Fibroblast of skin of right biceps (primary cell): ENCODE measurements at regions not wholly inside any gene's neighbourhood (a gene's known extent, or its start where the extent isn't known, plus 50 kb on each side); places are given as distances from the start of the nearest gene placed in this dataset.

Experiments used
- DNase-seq: peaks from one replicate; pipeline ENCODE4 v3.0.0-alpha.2; 2013

DNA sequence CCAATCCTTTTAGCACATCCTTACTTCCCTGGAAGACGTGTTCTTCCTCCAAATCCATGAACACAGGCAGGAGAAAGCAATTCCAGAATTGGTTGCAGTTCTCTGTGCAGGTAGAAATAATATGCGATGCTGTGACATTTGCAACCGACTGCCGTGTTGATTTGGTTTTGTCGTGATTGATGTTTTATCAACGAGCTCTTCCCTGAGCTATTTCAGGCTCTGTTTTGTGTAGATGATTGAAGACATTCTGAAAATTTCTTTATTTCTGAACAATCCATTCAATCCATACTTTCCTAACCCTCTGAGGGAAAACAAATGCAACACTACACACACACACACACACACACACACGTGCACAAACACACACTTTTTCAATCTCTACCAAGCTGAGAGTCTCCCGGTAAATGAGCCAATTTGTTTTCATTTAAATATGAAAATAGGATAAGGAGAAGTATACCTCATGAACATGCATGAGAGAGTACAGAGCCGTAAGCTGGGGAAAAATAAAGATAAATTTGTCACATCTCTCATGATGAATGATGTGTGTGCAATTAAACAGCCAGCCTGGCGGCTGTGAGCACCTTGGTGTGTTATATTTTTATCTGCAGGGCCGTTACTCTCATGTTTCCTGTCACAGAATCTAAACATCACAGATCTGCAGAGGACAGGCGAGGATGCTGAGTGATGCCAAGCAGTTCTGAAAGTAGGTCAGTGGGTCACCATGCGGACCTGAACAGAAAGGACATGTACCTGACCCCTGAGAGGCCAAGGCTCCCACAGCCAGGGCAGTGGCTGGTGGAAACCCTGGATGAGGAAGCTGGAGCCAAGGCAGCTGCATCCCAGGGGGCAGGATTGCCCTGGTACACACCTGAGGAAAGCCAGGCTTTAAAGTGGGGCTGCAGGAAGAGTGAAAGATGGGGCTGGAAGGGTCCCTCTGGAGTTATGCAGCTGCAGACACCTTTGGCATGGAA lies 64.8 kb downstream of the PDCL3 start:
- no peak for DNase-seq

DNA sequence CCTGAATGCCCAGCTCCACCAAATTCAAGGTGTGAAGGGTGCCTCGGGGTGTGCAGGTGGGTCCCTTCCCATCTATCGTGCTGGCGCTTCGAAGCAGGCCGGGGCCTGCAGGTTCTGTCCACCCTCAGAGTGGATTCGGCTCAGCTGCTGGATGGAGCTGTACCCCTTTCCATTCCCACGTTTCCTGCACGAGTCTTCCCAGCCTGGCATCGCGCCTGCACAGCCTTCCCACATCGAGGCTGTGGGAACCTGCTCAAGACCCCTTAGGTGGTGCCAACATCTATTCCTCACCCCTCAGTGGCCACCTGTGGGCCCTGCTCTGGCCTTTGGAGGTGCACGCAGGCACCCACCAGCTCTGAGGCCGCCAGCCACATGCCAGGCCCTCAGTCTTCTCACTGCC lies 65.7 kb downstream of the PDCL3 start:
- DNase-seq, result no peak

DNA sequence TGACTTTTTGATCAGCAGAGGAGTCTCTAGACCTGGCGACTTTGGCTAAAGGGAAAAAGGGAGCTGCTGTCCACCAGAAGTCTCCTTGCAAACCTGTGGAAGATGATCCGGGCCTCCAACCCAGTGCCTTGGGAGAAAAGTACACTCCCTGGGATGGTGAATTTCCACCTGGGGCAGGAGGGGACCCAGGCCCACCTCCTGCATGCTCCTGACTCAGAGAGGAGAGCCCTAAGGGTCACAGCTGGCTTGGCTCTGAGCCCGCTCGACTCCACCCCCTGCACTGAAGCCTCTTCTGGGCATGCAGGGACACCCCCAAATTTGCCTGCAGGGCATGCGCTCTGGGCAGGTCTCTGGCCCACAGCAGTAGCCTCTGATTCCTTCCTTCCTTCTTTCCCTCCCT lies 66.5 kb downstream of the PDCL3 start:
- DNase-seq, result no peak

DNA sequence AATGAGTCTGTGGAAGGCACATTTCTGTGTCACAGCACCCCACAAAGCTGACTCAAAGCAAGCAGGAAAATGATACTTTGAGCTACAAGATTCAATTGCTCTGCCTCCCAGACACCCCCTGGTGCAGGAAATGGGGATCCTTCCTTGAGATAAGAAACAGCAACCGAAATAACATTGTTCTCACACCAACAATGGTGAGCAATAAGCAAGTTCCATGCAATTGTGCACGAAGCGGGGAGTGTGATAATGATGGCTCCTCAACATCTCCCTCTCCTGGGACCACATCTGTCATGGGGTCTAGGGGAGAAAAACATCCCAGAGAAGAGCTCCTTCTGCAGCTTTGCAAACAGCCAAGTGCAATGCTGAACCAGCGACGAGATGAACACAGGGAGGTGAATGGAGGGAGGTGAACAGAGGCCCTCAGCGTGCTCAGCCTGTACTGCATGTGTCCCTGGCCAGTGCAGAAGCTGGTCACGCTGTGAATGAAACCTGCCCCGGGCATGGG lies 67.7 kb downstream of the PDCL3 start:
- DNase-seq, result no peak

DNA sequence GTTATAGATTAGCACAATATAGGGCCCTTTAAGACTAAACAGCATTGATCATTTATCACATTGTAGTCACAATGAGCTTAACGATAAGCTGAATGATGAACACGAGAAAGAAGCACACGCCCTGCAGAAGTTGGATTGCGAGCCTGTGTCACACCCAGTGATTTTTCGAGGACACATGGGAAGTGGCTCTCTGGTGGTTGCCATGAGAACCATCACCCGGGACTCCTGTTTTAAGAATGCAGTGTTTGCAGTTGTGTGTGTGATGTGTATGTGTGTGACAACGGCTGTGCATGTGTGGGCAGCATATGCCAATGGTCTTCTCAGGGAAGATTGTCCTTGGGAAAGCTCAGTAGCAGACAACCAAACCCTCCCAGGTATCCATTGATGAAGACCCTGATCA lies 69.2 kb downstream of the PDCL3 start:
- no peak for DNase-seq

DNA sequence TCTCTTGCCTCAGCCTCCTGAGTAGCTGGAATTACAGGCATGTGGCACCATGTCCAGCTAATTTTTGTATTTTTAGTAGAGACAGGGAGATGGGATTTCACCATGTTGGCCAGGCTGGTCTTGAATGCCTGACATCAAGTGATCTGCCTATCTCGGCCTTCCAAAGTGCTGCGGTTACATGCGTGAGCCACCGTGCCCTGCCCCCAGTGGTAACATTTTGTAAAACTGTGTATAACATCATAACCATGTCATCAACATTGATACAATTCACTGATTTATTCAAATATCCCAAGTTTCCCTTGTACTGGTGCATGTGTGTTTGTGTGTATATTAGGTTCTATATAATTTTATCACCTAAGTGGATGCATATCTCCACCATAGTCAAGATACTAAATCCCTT lies 70.0 kb downstream of the PDCL3 start:
- no peak for DNase-seq

DNA sequence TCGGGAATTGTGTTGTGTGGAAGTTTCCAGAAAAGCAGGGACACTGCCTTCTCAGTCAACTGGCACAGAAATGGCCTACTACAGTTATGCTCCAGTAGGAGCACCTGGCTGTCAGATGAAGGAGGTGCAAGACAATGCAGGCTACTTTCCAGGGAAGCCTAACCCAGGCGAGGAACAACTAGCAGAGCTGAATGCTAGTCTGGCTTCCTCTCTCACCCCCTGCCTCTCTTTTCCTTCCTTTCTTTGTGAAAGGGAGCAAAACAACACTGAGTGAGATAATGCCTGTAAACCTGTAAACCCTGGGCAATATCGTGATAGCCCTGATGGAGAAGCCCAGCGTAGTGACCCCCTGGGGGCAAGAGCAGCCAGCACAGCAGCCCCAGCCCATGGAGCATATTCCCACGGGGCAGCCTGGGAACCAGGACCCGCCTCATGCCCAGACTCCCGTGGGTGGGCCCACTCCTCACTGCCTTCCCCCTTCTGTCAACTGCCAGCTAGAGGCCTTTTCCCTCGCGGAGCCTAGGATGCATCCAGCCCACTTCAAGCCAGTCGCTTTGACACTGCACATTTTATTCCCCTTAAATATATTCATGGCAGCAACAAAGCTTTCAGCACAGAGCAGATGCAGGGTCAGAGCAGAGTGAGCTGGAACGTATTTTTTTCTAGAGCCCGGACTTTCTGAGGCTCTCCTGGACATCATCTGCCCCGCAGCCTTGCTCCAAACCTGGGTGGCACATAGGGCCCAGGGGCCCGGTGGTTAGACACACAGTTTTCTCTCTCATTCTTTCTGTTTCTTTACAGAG lies 77.0 kb downstream of the PDCL3 start:
- no peak for DNase-seq

DNA sequence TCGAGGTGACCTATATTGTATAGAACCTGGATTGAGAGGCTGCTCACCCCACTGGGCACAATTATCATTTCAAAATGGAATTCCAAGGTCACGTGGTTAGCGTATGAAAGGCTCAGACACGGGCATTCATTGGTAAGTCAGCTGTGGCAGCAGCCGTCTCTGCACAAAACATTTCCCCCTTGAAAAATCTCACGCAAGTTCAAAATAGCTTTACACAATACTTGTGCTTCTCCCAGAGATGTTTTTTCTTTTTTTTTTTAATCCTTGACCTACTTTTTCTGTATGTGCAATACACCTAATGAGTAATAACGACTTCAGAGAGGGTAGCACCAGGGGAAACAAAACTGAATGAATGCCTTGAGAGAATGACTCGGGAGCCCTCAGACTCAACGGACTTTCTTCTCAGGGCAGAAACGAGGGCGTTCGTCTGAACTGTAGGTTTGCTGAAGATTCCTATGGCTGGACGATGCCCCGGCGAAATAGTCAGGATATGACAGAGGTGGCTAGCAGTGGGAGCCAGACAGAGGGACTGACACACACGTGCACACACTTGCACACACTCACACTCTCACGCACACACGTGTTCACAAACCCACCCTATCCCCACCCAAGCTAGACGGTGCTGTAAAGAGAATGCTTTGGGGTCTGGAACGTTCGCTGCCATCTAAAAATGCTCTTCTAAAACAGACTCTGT lies 77.8 kb downstream of the PDCL3 start:
- DNase-seq, result peak; percentile 12

DNA sequence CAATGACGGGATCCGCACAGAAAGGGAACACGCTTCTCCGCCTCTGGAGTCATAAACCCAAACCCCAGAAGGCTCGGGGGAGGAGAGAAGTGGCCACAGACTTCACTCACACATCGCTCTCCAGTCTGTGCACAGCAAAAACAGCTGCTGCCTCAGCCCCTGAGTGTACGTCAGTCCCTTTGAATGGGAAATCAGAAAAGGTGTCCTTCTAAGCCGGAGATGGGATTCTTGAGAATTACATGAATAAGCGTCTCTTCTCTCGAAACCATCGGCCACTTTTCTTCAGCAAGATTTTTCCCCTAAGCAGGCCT lies 78.3 kb downstream of the PDCL3 start:
- DNase-seq, result no peak

DNA sequence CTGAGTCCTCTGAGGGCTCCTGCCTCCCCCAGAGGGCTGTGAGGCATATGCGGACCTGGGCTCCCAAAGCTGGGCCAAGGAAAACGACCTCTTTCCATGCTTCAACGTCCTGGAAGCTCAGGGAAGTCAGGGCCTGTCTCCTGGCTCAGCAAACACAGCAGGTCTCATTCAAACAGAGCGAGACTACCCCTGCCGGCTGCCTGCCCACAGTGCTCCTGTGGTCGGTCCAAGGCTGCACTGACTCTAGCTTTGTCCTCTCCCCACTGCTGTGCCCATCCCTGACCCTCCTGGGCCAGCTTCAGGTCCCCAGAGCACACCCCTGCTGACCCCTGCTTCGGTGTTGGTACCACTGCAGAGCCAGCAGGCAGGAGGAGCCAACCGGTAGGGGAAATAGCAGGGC lies 79.6 kb downstream of the PDCL3 start:
- no peak for DNase-seq

DNA sequence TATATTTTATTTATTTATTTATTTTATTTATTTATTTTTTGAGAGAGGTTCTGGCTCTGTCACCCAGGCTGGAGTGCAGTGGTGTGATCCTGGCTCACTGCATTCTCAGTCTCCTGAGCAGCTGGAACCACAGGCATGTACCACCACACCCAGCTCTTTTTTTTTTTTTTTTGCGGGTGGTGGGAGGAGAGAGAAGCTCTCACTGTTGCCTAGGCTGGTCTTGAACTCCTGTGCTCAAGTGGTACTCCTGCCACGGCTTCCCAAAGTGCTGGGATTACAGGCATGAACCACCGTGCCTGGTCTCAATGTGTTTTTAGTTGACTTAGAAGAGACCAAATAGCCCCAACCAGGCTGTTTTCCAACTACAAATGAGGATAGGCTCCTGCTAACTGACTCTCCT lies 80.7 kb downstream of the PDCL3 start:
- DNase-seq, result no peak

DNA sequence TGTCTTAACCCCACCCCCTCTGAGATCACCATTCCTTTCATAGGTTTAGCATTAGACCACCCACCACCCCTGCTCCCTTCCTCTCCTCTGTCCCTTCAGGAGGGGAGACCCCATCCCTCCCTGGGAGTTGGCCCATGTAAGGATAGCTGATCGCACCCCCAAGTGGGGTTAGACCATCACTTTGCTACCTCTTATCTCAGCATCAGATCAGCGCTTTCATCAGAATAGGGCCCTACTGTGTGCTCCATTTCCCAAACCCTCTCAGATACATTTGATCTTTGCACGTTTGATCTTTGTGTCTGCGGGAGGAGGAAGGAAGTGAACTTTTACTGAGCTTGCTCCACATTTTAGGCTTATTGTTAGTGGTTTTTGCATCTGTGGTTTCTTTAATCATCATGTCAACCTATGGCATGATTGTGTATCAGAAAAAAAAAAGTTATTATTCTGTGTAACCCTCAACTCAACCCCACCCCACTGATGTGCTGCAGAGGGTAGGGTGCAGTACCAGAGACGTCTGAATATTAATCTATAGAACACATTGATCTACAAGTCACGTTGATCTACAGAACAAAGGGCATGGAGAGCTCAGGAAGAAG lies 81.2 kb downstream of the PDCL3 start:
- no peak for DNase-seq

DNA sequence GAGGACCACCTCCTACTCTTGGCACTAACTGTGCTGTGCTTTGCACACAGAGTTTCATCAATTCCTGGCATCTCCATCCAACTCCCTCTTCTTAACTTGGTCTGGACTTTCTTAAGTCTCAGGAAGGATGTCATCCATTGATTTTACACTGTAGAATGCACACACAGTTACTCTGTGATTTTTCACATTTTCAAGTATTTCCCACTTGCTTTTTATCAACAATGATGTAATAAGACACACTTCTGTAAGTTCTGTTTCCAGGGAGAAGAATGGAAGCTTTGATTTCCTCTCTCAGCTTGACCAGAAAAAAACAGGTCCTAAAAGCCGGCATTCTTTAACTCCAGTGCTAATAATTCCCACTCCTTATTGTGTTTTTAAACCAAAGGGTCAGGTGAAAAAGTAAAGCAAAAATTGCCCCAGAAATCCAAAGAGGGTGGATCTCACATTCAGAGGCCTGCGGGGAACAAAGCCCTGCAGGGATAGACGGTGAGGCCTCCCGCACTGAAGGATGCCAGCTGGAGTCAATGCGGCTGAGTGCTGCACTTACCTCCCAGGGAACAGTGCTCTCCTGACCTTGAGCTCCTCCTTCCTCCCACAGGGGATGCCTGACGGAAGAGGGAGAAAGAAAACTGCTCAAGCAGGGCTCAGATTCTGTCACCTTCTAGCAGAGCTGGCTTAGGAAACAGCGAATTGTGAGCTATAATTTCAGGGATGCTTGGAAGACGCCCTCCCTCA lies 83.1 kb downstream of the PDCL3 start:
- DNase-seq, result no peak

DNA sequence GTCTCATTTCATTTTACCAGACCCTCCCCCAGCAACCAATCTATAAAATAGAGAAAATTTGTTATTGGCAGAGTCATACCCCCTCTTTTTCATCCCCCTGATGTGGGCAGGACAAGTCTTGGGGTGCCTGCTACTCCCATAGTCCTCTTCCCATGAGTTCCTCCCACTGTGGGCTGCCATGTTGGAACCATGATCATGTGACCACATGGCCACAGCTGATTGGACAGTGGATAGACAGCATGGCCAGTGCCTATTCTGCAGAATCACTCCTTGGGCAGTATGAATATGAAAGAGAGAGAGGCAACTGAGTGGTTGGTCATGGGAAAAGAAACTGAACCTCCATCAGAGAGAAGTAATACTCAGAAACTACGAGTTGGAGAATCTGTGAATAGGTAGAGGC lies 84.9 kb downstream of the PDCL3 start:
- DNase-seq, result no peak

DNA sequence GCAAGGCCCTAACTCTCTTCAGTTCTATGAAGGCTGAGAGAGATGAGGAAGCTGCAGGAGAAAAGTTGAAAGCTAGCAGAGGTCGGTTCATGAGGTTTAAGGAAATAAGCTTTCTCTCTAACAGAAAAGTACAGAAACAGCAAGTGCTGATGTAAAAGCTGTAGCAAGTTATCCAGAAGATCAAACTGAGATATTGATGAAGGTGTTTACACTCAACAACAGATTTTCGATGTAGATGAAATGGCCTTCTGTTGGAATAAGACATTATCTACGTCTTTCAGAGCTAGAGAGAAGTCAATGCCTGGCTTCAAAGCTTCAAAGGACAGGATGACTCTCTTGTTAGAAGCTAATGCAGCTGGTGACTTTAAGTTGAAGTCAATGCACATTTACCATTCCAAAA lies 87.4 kb downstream of the PDCL3 start:
- DNase-seq, result no peak

DNA sequence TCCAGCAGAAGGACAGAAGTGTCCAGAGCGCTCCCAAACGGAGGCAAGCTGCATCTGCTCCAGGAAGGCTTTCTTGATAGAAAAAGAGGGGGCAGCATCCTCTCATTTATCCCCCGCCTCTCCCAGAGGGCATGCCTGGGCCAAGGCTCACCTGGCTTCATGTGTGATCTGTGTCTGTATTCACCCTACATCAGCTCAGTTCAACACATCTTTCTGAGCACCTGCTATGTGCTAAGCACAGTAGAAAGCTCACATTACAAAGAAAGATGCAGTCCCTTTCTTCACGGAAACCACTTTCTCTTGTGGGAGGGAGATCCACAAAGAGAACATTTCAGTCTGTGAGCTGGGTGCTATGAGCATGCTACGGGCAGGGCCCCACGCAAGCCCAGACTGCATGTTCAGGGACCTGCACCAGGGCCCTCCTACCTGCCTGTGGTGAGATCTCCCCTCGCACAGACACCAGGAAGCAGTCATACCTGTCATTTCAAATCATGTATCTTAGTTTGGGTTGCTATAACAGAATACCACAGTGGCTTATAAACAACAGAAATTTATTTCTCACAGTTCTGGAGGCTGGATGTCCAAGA lies 90.7 kb downstream of the PDCL3 start:
- DNase-seq, result no peak

DNA sequence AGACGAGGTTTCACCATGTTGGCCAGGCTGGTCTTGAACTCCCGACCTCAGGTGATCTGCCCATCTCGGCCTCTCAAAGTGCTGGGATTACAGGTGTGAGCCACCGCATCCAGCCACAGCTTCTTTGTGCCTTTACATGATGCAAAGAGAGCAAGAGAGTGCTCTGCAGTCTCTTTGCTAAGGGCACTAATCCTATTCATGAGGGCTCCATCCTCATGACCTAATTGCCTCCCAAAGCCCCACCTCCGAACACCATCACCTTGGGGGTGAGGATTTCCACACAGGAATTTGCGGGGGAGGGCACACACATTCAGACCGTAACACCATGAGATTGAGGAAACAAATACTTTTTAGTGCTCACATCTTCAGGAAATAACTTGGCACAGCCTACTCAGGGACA lies 91.8 kb downstream of the PDCL3 start:
- DNase-seq, result no peak

DNA sequence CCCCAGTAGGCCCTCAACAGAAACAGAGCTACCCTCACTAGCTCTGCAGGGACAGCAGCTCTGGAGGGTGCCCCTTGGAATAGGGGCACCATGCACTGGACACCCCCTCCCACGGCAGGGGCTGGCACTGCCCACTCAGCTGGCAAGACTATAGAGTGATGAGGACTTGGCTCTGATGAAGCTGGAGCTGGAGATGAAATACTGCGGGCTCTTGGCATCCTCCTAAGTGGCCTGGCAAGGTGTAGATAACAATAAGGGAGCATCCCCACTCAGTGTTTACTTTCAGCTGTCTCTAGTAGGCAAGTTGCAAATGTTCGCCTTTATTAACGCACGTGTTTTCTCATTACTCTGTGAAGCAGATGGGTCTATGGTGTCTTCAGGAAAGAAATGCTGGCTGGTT lies 92.7 kb downstream of the PDCL3 start:
- no peak for DNase-seq

DNA sequence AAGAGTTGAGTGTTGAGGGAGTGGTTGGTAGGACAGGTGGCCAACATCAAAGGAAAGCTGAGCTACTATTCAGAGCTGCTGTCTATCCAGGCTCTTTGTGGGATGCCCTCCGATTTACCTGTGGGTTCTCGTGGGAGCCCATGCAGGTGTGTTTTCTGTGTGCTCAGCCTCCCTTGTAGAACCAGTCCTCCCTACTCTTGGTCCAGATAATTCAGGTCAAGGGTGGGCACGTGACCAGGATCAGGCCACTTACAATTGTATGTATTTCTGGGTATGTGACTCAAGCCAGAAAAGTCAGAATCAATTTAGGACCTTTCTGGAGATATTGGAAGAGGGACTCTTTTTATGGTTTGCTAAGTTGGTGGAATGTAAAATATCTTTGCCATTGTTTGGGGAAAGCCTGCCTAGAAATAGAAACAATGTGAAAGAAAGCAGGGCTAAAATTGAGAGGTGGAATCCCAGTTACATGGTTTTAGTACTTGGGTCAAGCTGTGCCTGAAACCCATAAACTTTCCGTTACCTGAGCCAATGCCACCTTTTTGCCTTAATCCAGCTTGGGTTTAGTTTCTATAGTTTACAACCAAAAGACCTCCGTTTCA lies 93.2 kb downstream of the PDCL3 start:
- DNase-seq, result no peak

DNA sequence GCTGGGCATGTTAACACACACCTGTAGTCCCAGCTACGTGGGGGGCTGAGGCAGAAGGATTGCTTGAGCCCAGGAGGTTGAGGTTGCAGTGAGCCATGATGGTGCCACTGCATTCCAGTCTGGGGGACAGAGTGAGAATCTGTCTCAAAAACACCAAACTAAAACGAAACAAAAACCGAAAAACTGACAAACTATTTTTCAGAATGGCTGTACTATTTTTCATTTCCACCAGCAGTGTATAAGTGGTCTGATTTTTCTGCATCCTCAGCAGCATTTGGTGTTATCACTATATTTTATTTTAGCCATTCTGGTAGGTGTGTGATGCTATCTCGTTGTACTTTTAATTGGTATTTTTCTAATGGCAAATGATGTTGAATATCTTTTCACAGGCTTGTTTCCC lies 95.2 kb downstream of the PDCL3 start:
- DNase-seq, result no peak

DNA sequence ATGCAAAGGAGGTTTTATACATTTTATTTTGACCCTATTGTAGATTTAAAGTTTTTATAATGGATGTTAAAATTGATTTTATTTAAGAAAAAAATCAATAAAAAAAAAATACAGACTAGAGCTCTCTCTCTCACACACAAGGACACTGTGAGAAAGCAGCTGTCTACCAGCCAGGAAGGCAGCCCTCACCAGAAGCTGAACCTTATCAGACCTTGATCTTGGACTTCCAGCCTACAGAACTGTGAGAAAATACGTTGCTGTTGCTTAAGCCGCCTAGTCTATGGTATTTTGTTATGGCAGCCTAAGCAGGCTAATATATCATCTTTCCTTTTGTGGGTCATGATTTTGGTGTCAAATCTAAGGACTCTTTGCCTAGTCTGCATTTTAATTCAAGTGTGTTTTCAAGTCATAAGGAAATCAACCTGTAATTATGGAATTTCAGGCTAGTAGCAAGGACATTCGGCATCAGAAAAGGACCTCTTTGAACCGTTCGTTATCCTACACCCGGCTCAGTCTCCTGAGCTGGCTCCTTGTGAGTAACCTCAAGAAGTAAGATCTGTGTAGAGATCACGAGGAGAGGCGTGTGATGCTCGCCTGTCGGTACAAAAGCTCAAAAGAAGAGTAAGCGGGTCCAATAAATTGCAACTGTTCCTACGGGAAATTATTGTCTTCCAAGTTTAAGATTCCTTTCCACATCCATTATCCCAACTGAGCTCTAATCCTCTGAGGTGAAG lies 98.2 kb downstream of the PDCL3 start:
- no peak for DNase-seq
